Neural cell (in vitro differentiated cells): ENCODE measurements at regions not wholly inside any gene's neighbourhood (a gene's known extent, or its start where the extent isn't known, plus 50 kb on each side); places are given as distances from the start of the nearest gene placed in this dataset.

Experiments
- CTCF ChIP-seq: fragments of 450-650 bp; IDR thresholded peaks from 2 replicates; pipeline ENCODE4 v1.5.1; 2014; ENCODE audit warnings: antibody characterized with exemption, mild to moderate bottlenecking, moderate library complexity; ENCODE audit not compliant: poor library complexity, severe bottlenecking
- EP300 ChIP-seq: fragments of 450-650 bp; conservative IDR thresholded peaks from 2 replicates; pipeline ENCODE4 v1.6.1; 2014; ENCODE audit warnings: antibody characterized with exemption, mild to moderate bottlenecking, moderate library complexity; ENCODE audit not compliant: poor library complexity, severe bottlenecking
- EZH2 ChIP-seq: fragments of 200-600, 300-800 bp; shearing (Covaris generic), sonication (generic); IDR thresholded peaks from 2 replicates; pipeline ENCODE4 v1.6.1; 2014; ENCODE audit warnings: antibody characterized with exemption, low read length, borderline replicate concordance, mild to moderate bottlenecking; ENCODE audit not compliant: insufficient read depth, poor library complexity, severe bottlenecking
- POLR2AphosphoS5 ChIP-seq: IDR thresholded peaks from 2 replicates; pipeline ENCODE4 v1.6.1; 2012
- RAD21 ChIP-seq: fragments of 450-650 bp; conservative IDR thresholded peaks from 2 replicates; pipeline ENCODE4 v1.6.1; 2014; ENCODE audit warnings: antibody characterized with exemption, mild to moderate bottlenecking, moderate library complexity
- REST ChIP-seq: IDR thresholded peaks from 2 replicates; pipeline ENCODE4 v1.6.1; 2012; ENCODE audit warnings: borderline replicate concordance
- SMC3 ChIP-seq: fragments of 450-650 bp; conservative IDR thresholded peaks from 2 replicates; pipeline ENCODE4 v1.6.1; 2014; ENCODE audit warnings: antibody characterized with exemption, mild to moderate bottlenecking, moderate library complexity; ENCODE audit not compliant: poor library complexity
- TAF1 ChIP-seq: IDR thresholded peaks from 2 replicates; pipeline ENCODE4 v1.6.1; 2012; ENCODE audit warnings: low read depth

- TF ChIP-seq CTCF, result no peak
- TF ChIP-seq EZH2, result no peak
- TF ChIP-seq POLR2AphosphoS5, result no peak
- no peak for TF ChIP-seq TAF1
- TF ChIP-seq RAD21, result no peak
- TF ChIP-seq SMC3, result no peak
- TF ChIP-seq EP300, result no peak
- TF ChIP-seq REST, result no peak
Measured at GRCh38 chr12:91273560-91273959, 90.9 kb upstream of the DCN start.
